PC-9 (cell line): ENCODE measurements at regions not wholly inside any gene's neighbourhood (a gene's known extent, or its start where the extent isn't known, plus 50 kb on each side); places are given as distances from the start of the nearest gene placed in this dataset.

ENCODE experiments used
- BruUV-seq: library from RNA; stranded (reverse); fragments of 400-500 nt; replicated peaks from 2 replicates; lab custom pipeline; 2021; lab: Mats Ljungman, UMichigan
- CTCF ChIA-PET: fragments of 300-600 bp; sonication (Branson Sonifier 250); formaldehyde crosslinking; loops from one replicate; lab custom pipeline; 2022; ENCODE audit warnings: antibody characterized with exemption; lab: Charles Lee
- POLR2A ChIA-PET: fragments of 300-600 bp; sonication (Branson Sonifier 250); formaldehyde crosslinking; loops from one replicate; lab custom pipeline; 2022; ENCODE audit warnings: antibody characterized with exemption; ENCODE audit not compliant: unreplicated experiment; lab: Charles Lee
- DNase-seq, 2 experiments: peaks; one replicate each; pipeline versions ENCODE4 v3.0.0 to v3.0.0-alpha.2; 2015 to 2022; ENCODE audit warnings: mixed read lengths in 1 of 2
- H2AFZ ChIP-seq: fragments of 200-600 bp; sonication (generic); 2 replicates; pipeline ENCODE4 v1.8.1; 2017; ENCODE audit warnings: antibody characterized with exemption
- H3F3A ChIP-seq: fragments of 200-600 bp; sonication (generic); 2 replicates; pipeline ENCODE4 v1.8.1; 2017; ENCODE audit warnings: antibody characterized with exemption, mild to moderate bottlenecking, low read depth; ENCODE audit not compliant: insufficient read depth
- H3K27ac ChIP-seq: fragments of 200-600 bp; sonication (generic); 2 replicates; pipeline ENCODE4 v1.6.1; 2016; ENCODE audit warnings: mixed run types
- H3K27me3 ChIP-seq: fragments of 200-600 bp; sonication (generic); 2 replicates; pipeline ENCODE4 v1.6.1; 2016; ENCODE audit warnings: low read depth, mixed run types; ENCODE audit not compliant: insufficient read depth
- H3K36me3 ChIP-seq: fragments of 200-600 bp; sonication (generic); 2 replicates; pipeline ENCODE4 v1.6.1; 2016; ENCODE audit warnings: low read depth, mixed run types
- H3K4me1 ChIP-seq: fragments of 200-600 bp; sonication (generic); replicated peaks from 2 replicates; pipeline ENCODE4 v1.6.1; 2016; ENCODE audit warnings: mixed run types; ENCODE audit not compliant: insufficient read depth
- H3K4me2 ChIP-seq: fragments of 200-600 bp; sonication (generic); 2 replicates; pipeline ENCODE4 v1.6.1; 2017; ENCODE audit warnings: mixed run types
- H3K4me3 ChIP-seq: fragments of 200-600 bp; sonication (generic); 2 replicates; pipeline ENCODE4 v1.6.1; 2016; ENCODE audit warnings: mixed run types
- H3K79me2 ChIP-seq: fragments of 200-600 bp; sonication (generic); 2 replicates; pipeline ENCODE4 v1.6.1; 2017; ENCODE audit warnings: low read depth, mixed run types
- H3K9me2 ChIP-seq: fragments of 200-600 bp; sonication (generic); 2 replicates; pipeline ENCODE4 v1.8.1; 2017; ENCODE audit warnings: mild to moderate bottlenecking; ENCODE audit not compliant: insufficient read depth
- H3K9me3 ChIP-seq: fragments of 200-600 bp; sonication (generic); 2 replicates; pipeline ENCODE4 v1.8.1; 2016; ENCODE audit warnings: low read depth; ENCODE audit not compliant: insufficient read depth
- H4K20me1 ChIP-seq: fragments of 200-600 bp; sonication (generic); 2 replicates; pipeline ENCODE4 v1.8.1; 2017; ENCODE audit not compliant: insufficient read depth
- CTCF ChIP-seq: fragments of 200-600 bp; sonication (generic); conservative IDR thresholded peaks from 2 replicates; pipeline ENCODE4 v1.6.1; 2017; ENCODE audit warnings: mixed run types, antibody characterized with exemption, mild to moderate bottlenecking, moderate library complexity
- EZH2 ChIP-seq: fragments of 200-600 bp; sonication (generic); IDR thresholded peaks from 2 replicates; pipeline ENCODE4 v1.8.0; 2017; ENCODE audit warnings: antibody characterized with exemption, low read depth
- intact Hi-C: fragments of 100-400 bp; cut with micrococcal nuclease; formaldehyde crosslinking; loops from one replicate; pipeline ENCODE4 v1.10.0; 2022; ENCODE audit not compliant: unreplicated experiment

DNA sequence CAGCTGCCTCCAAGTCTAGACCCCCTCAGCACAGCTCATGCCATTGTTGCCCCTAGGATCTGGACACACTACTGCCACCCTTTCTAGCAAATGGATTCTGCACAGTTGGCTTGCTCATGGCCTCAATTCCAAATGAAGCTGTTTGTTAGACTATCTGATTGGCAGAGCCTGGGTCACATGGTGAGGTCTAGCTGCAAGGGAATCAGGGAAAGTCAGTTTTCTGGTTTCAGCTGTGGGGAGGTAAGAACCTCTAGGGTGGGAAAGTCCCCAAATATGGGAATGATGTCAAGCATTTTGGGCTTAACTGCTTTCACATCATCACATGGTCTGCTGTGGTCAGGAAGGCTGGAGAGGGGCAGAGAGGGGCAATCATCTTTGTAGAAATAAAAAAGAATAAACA, 150.4 kb upstream of the ITGA6 start:
- Histone ChIP-seq H3K27ac (no peak overlapping the region), H3K36me3 (no peaks in the 10 kb centered on the region), H3K27me3 (no peaks in the 10 kb centered on the region), H3F3A (no peaks in the 10 kb centered on the region; the same call in 1 of the 2 replicates), H3K4me2 (no peak overlapping the region), H3K79me2 (no peaks in the 10 kb centered on the region), H3K4me1 (no peaks in the 10 kb centered on the region), H2AFZ (no peak overlapping the region), H4K20me1 (no peaks in the 10 kb centered on the region), H3K9me3 (no peaks in the 10 kb centered on the region; the same call in 1 of the 2 replicates), H3K4me3 (no peak overlapping the region), H3K9me2 (no peaks in the 10 kb centered on the region)
- CTCF ChIA-PET, result no interaction called here
- no TSS peak for BruUV-seq
- POLR2A ChIA-PET, result no interaction called here
- no peak for DNase-seq
- TF ChIP-seq EZH2 (no peak), CTCF (no peak)
- intact Hi-C loops, result no loop called here

- Histone ChIP-seq H3K4me2 (no peak overlapping the region), H3K36me3 (no peaks in the 10 kb centered on the region), H4K20me1 (no peaks in the 10 kb centered on the region), H3K4me3 (no peak overlapping the region), H3K9me3 (no peaks in the 10 kb centered on the region; the same call in 1 of the 2 replicates), H3K9me2 (no peaks in the 10 kb centered on the region), H3K27me3 (no peaks in the 10 kb centered on the region), H3K79me2 (no peaks in the 10 kb centered on the region), H3K4me1 (no peaks in the 10 kb centered on the region), H2AFZ (no peak overlapping the region), H3K27ac (no peak overlapping the region), H3F3A (no peaks in the 10 kb centered on the region; the same call in 1 of the 2 replicates)
- no peak for DNase-seq
- ChIA-PET CTCF (interaction anchor here (0.6 kb wide), 1 partner anchor 12 kb away, joined by 3 read pairs; no protein-coding TSS in a partner anchor), POLR2A (no interaction called here)
- no TSS peak for BruUV-seq
- intact Hi-C loops, result no loop called here
- TF ChIP-seq EZH2 (no peak), CTCF (no peak)
Measured at GRCh38 chr2:172278667-172279066, 148.7 kb upstream of the ITGA6 start.

DNA sequence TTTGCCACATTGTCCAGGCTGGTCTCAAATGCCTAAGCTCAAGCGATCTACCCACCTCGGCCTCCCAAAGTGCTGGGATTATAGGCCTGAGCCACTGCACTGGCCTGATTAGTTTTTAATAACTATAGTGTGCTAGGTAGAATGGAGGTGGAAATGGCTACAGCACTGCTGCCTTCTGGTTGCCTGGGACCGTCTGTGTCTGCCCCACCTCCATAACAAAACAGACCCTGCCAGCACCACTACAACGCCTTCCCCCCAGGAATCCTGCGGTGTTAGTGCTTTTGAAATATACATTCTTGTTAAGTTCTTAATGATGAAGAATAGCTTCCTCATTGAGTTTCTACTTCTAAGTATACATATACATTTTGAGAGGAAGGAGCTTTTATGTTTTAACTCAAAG, 148.2 kb upstream of the ITGA6 start:
- no peak for DNase-seq
- no peaks in the 10 kb centered on the region for H3K9me2 ChIP-seq
- no peaks in the 10 kb centered on the region for H3K36me3 ChIP-seq
- CTCF ChIA-PET, result interaction anchor here (0.6 kb wide), 1 partner anchor 749 kb away, joined by 3 read pairs; no protein-coding TSS in a partner anchor
- H3K4me1 ChIP-seq, result no peaks in the 10 kb centered on the region
- no peaks in the 10 kb centered on the region for H4K20me1 ChIP-seq
- intact Hi-C loops, result no loop called here
- H3K4me2 ChIP-seq, result no peak overlapping the region
- H3K79me2 ChIP-seq, result no peaks in the 10 kb centered on the region
- POLR2A ChIA-PET, result no interaction called here
- H2AFZ ChIP-seq, result no peak overlapping the region
- no peaks in the 10 kb centered on the region; the same call in 1 of the 2 replicates for H3K9me3 ChIP-seq
- BruUV-seq, result no TSS peak
- H3K4me3 ChIP-seq, result no peak overlapping the region
- H3K27me3 ChIP-seq, result no peaks in the 10 kb centered on the region
- TF ChIP-seq EZH2 (no peak), CTCF (no peak)
- H3F3A ChIP-seq, result no peaks in the 10 kb centered on the region; the same call in 1 of the 2 replicates
- no peak overlapping the region for H3K27ac ChIP-seq
